Transverse colon (tissue), 4 donors: ENCODE measurements at regions not wholly inside any gene's neighbourhood (a gene's known extent, or its start where the extent isn't known, plus 50 kb on each side); places are given as distances from the start of the nearest gene placed in this dataset.

Experiments used
- EP300 ChIP-seq: sonication (generic); formaldehyde crosslinking; IDR thresholded peaks from one replicate; pipeline ENCODE4 v1.6.1; 2017; ENCODE audit warnings: antibody characterized with exemption, low read depth
- POLR2A ChIP-seq: fragments of 450-650 bp; IDR thresholded peaks from one replicate; pipeline ENCODE4 v1.6.1; 2016; ENCODE audit warnings: antibody characterized with exemption, mild to moderate bottlenecking, moderate library complexity
- POLR2AphosphoS5 ChIP-seq, 3 donors: sonication (generic); formaldehyde crosslinking; IDR thresholded peaks; one replicate each; pipeline ENCODE4 v1.6.1; 2016; ENCODE audit warnings: antibody characterized with exemption in 3 of 3
- TF ChIP-seq, protein P1 (sequence below), 5 experiments: fragments of 200-600 bp in 3 of 5; fragments of 450-650 bp in 2 of 5; sonication (generic) in 3 of 5; IDR thresholded peaks; 1 replicate in 2 of 5; 2 replicates in 3 of 5; pipeline ENCODE4 v1.5.1; 2016 to 2017; ENCODE audit warnings: antibody characterized with exemption in 5 of 5, inconsistent platforms in 3 of 5, mild to moderate bottlenecking in 2 of 5, moderate library complexity in 1 of 5

DNA sequence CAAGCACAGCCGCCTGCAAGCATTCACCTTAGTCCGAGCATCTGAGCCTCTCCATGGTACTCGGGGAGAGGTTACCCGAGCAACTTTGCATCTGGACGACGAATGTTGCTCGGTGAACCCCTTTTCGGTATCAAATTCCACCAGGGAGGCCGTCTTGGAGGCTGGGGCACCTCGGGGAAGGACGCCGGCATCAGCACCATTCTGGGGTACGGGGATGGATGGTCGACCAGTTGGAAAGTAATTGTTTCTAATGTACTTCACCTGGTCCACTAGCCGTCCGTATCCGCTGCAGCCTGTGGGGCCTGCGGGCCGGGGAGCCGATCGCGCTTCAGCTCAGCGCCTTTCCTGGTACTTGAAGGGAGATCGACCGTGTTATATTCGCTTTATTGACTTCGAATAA lies 161.7 kb upstream of the RTL1 start:
- TF ChIP-seq POLR2A (no peak), POLR2AphosphoS5 (IDR thresholded peaks at IDR 0.05) (no peak), EP300 (no peak)
- TF ChIP-seq, protein P1, sequence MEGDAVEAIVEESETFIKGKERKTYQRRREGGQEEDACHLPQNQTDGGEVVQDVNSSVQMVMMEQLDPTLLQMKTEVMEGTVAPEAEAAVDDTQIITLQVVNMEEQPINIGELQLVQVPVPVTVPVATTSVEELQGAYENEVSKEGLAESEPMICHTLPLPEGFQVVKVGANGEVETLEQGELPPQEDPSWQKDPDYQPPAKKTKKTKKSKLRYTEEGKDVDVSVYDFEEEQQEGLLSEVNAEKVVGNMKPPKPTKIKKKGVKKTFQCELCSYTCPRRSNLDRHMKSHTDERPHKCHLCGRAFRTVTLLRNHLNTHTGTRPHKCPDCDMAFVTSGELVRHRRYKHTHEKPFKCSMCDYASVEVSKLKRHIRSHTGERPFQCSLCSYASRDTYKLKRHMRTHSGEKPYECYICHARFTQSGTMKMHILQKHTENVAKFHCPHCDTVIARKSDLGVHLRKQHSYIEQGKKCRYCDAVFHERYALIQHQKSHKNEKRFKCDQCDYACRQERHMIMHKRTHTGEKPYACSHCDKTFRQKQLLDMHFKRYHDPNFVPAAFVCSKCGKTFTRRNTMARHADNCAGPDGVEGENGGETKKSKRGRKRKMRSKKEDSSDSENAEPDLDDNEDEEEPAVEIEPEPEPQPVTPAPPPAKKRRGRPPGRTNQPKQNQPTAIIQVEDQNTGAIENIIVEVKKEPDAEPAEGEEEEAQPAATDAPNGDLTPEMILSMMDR (IDR thresholded peaks at IDR 0.05), result no peak
